ENCODE measurements at regions not wholly inside any gene's neighbourhood (a gene's known extent, or its start where the extent isn't known, plus 50 kb on each side); places are given as distances from the start of the nearest gene placed in this dataset.

GRCh38 chr4:62156205-62156604 is 956.1 kb downstream of the ADGRL3 start:
- DNase-seq (ENCODE audit: low spot score) = no peak
- Histone ChIP-seq H3K4me2 (ENCODE audit: low read length) (no peak overlapping the region), H3K36me3 (ENCODE audit: insufficient read depth, low read length) (no peaks in the 10 kb centered on the region), H3K79me2 (ENCODE audit: insufficient read depth, low read depth, low read length) (no peaks in the 10 kb centered on the region), H4K20me1 (ENCODE audit: insufficient read depth, low read length) (no peaks in the 10 kb centered on the region), H3K9me3 (ENCODE audit: low read length) (no peaks in the 10 kb centered on the region), H3K4me3 (ENCODE audit: low read depth, low read length, poor library complexity, severe bottlenecking) (no peak overlapping the region), H2AFZ (ENCODE audit: low read length) (no peak overlapping the region), H3K4me1 (ENCODE audit: insufficient read depth, low read length, poor library complexity, severe bottlenecking) (no peaks in the 10 kb centered on the region), H3K27ac (ENCODE audit: low read depth, low read length, poor library complexity, severe bottlenecking) (no peak overlapping the region), H3K9me2 (ENCODE audit: insufficient read depth, low read length) (no peaks in the 10 kb centered on the region)
- intact Hi-C loops (cut with micrococcal nuclease; ENCODE audit: unreplicated experiment) = no loop called here
- ChIA-PET CTCF (ENCODE audit: unreplicated experiment) (no interaction called here), POLR2A (no interaction called here)
- no TSS peak for BruUV-seq (replicated peaks)
- TF ChIP-seq CTCF (conservative IDR thresholded peaks at IDR 0.05; ENCODE audit: low read length) (no peak), EZH2phosphoT487 (IDR thresholded peaks at IDR 0.05; ENCODE audit: borderline replicate concordance, low read depth, low read length) (no peak)

- CTCF ChIA-PET (ENCODE audit: unreplicated experiment) = no interaction called here
Observed at GRCh38 chr4:62145276-62145675, 945.1 kb downstream of the ADGRL3 start.

GRCh38 chr4:62144431-62144830 is 944.3 kb downstream of the ADGRL3 start:
- no peak overlapping the region for H3K4me2 ChIP-seq (ENCODE audit: low read length)
- no TSS peak for BruUV-seq (replicated peaks)
- no peak for DNase-seq (ENCODE audit: low spot score)
- H2AFZ ChIP-seq (ENCODE audit: low read length) = no peak overlapping the region
- ChIA-PET CTCF (ENCODE audit: unreplicated experiment) (no interaction called here), POLR2A (no interaction called here)
- intact Hi-C loops (cut with micrococcal nuclease; ENCODE audit: unreplicated experiment) = no loop called here
- no peak overlapping the region for H3K4me3 ChIP-seq (ENCODE audit: low read depth, low read length, poor library complexity, severe bottlenecking)
- no peaks in the 10 kb centered on the region for H3K79me2 ChIP-seq (ENCODE audit: insufficient read depth, low read depth, low read length)
- H3K27ac ChIP-seq (ENCODE audit: low read depth, low read length, poor library complexity, severe bottlenecking) = no peak overlapping the region
- H3K36me3 ChIP-seq (ENCODE audit: insufficient read depth, low read length) = no peaks in the 10 kb centered on the region
- H4K20me1 ChIP-seq (ENCODE audit: insufficient read depth, low read length) = no peaks in the 10 kb centered on the region
- TF ChIP-seq EZH2phosphoT487 (IDR thresholded peaks at IDR 0.05; ENCODE audit: borderline replicate concordance, low read depth, low read length) = no peak
- TF ChIP-seq CTCF (conservative IDR thresholded peaks at IDR 0.05; ENCODE audit: low read length) = no peak
- no peaks in the 10 kb centered on the region for H3K9me3 ChIP-seq (ENCODE audit: low read length)
- no peaks in the 10 kb centered on the region for H3K4me1 ChIP-seq (ENCODE audit: insufficient read depth, low read length, poor library complexity, severe bottlenecking)
- no peaks in the 10 kb centered on the region for H3K9me2 ChIP-seq (ENCODE audit: insufficient read depth, low read length)

More at GRCh38 chr4:62145276-62145675, 945.1 kb downstream of the ADGRL3 start:
- BruUV-seq (replicated peaks) = no TSS peak
- Histone ChIP-seq H3K4me3 (ENCODE audit: low read depth, low read length, poor library complexity, severe bottlenecking) (no peak overlapping the region), H3K27ac (ENCODE audit: low read depth, low read length, poor library complexity, severe bottlenecking) (no peak overlapping the region), H3K36me3 (ENCODE audit: insufficient read depth, low read length) (no peaks in the 10 kb centered on the region), H3K9me2 (ENCODE audit: insufficient read depth, low read length) (no peaks in the 10 kb centered on the region), H3K9me3 (ENCODE audit: low read length) (no peaks in the 10 kb centered on the region; the same call in 1 of the 2 replicates), H4K20me1 (ENCODE audit: insufficient read depth, low read length) (no peaks in the 10 kb centered on the region), H2AFZ (ENCODE audit: low read length) (no peak overlapping the region), H3K79me2 (ENCODE audit: insufficient read depth, low read depth, low read length) (no peaks in the 10 kb centered on the region), H3K4me1 (ENCODE audit: insufficient read depth, low read length, poor library complexity, severe bottlenecking) (no peaks in the 10 kb centered on the region), H3K4me2 (ENCODE audit: low read length) (no peak overlapping the region)
- no peak for DNase-seq (ENCODE audit: low spot score)
- POLR2A ChIA-PET = no interaction called here
- intact Hi-C loops (cut with micrococcal nuclease; ENCODE audit: unreplicated experiment) = no loop called here
- no peak for TF ChIP-seq EZH2phosphoT487 (IDR thresholded peaks at IDR 0.05; ENCODE audit: borderline replicate concordance, low read depth, low read length)
- TF ChIP-seq CTCF (conservative IDR thresholded peaks at IDR 0.05; ENCODE audit: low read length) = no peak

All from OCI-LY7 (cell line).